Activated T-cell treated with anti-CD3 and anti-CD28 coated beads for 48 hours (primary cell): ENCODE measurements at regions not wholly inside any gene's neighbourhood (a gene's known extent, or its start where the extent isn't known, plus 50 kb on each side); places are given as distances from the start of the nearest gene placed in this dataset.

Source experiments
- DNase-seq: peaks from one replicate; pipeline ENCODE4 v3.0.0-alpha.2; 2020; ENCODE audit warnings: low read depth

DNA sequence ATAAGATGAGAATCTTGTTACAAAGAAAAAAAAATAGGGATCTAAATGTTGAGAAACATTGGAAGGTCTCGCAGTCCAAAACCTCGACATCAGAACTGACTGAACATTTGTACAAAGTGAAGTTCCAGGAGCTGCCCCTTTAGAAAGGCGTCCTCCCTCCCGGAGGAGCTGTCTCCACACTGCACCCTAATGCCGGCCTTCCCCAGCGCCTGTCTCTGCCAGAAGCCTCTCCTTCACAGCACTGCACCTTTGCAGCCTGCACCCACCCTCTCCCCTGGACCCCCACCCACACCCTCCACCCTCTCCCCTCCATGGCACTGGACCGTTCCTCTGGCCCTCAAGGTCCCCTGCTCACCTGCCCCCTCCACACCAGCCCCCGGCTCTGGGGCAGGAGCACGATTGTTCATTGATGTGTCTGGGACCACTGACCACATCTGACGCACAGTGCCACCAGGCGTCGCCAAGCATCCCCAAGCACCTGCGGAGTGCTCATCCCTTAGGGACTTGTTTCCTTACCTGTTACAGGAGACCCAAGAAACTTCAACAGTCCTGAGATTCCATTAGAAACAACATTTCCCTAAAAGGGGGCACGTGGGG is 90.3 kb upstream of the SNTG2 start:
- DNase-seq, result no peak

DNA sequence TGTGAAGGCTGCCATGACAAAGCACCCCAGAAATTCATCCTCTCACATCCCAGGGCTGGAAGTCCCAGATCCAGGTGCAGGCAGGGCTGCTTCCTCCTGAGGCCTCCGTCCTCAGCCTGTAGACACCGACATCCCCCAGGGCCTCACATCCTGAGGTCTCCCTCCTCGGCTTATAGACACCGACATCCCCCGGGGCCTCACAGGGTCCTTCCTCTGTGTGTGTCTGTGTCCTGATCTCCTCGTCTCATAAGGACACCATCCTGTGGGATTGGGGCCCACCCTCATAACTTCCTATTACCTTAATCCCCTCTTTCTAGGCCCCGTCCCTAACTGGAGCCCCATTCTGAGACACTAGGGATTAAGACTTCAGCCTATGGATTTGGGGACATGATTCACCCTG is 92.0 kb upstream of the SNTG2 start:
- DNase-seq, result no peak

DNA sequence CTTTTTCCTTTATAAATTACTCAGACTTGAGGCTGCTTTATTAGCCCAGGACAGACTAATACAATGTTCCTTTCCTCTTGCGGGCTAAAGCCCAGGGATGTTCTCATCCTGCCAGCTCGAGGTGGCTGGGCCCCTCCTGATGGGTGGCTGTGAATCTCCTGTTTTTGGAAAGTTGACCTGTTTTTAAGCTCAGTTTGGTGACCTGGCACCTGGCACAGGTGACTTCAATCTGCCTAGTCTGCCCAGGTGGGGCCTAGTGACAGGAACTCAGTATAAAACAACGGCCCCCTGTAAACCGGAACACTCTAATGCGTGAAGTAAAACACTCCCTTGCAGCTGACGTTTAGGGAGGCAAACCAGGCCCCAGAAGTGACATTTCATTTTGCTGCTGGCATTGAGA is 92.7 kb upstream of the SNTG2 start:
- DNase-seq, result no peak

- no peak for DNase-seq
These were observed 93.6 kb upstream of the SNTG2 start for GRCh38 chr2:857081-857480.

GRCh38 chr2:856456-856855 is 94.2 kb upstream of the SNTG2 start:
- DNase-seq, result no peak

DNA sequence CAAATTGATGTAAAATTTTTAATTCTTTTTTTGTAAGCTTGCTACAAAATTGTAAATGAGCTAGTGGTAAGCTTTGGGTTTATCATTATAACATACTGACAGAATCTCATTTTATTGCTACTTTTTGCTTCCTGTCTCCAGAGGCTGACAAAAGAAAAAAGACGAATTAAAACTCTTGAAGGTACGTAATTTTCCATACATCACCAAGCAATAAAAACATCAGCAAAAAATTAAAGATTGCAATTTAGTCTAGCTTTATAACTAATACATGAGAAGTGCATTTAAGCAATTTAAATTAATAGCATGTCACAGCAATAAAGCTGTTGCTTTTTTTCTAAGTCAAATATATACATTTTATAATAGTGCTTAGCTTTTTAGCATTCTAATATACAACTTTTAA is 94.6 kb upstream of the SNTG2 start:
- DNase-seq, result no peak

GRCh38 chr2:855177-855576 is 95.5 kb upstream of the SNTG2 start:
- no peak for DNase-seq

GRCh38 chr2:854460-854859 is 96.2 kb upstream of the SNTG2 start:
- DNase-seq, result peak; percentile 33

DNA sequence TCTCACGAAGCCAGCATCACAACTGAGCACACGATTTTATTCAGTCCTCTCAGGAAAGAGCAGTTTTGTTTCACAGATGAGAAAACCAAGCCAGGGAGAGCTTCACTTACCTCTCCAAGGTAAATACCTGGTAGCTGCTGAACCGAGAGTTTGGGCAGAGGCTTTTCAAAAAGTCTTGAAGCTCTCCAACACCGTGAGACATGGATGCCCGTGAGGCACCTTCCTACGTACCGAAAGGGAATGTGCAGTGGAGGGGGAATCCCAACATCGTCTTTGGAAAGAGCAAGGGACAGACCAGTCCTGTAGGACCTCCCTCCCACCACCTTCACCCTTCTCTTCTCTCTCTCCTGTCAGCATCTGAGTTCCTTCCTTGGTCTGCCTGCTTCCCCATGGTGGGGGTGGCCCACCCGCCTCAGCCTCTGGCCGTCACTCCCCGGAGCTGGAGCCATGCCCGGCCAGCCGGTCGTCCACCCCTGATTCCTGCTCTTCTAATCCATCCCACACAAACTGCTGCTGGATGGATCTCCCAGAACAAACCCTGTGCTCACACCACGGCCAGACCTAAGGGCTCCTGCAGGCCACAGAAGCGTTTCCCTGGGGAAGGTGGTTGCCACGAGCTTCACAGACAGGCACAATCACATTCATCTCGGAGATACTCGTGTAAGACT is 97.3 kb upstream of the SNTG2 start:
- DNase-seq, result no peak

GRCh38 chr2:852168-852567 is 98.5 kb upstream of the SNTG2 start:
- no peak for DNase-seq

DNA sequence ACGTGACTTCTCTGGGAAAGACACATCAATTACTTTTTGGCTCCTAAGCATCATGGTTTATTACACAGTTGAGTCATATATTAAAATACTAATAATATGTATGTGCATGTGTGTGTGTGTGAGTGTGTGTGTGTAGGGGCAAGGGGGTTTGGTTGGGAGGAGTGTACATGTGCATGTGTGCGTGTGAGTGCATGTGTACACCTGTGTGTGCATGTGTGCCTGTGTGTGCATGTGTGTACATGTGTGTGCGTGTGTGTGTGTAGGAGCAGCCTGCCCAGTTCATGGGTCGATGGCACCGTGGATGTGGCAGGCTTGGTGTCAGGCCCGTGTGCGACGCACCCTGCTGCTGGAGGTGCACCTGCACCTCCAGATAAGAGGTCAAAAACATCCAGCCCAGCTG is 99.0 kb upstream of the SNTG2 start:
- no peak for DNase-seq

DNA sequence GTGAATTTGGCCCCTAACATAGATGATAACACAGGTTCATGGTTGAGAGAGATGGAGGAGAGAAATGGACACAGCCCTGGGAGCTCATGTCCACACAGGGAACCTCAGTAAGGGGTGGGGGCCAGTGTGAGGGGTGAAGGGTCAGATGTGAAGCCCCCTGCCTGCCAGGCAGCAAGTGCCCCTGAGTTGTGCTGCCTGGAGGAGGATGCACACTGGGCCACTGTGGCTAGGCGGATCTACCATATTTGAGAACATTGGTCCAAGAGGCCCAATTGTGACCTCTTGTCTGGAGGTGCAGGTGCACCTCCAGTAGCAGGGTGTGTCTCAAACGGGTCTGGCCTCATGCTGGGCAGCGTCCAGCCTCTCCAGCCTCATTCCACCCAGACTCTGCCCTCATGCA is 99.6 kb upstream of the SNTG2 start:
- no peak for DNase-seq

- DNase-seq, result no peak
These were observed 100.2 kb upstream of the SNTG2 start for GRCh38 chr2:850429-850828.

GRCh38 chr2:848099-848498 is 102.5 kb upstream of the SNTG2 start:
- DNase-seq, result no peak

GRCh38 chr2:847669-848068 is 103.0 kb upstream of the SNTG2 start:
- DNase-seq, result no peak

DNA sequence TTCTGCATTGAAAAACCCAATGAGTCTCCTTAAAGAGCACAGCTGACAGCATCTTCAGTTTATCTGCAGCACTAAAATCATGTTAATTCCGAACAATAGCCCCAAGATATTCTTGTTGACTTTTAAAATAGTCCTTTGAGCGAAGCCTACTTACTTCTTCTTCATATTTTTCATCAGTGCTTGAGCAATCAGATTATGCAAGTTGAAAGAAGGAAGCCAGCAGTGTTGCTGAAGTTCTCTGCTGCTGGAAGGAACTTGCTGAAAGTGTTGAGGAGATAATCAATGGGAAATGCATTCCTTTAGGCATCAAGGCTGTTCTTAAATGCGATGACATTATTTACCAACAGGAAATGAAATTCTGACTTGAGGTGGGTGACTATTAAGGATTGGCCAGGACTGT is 105.9 kb upstream of the SNTG2 start:
- no peak for DNase-seq

- no peak for DNase-seq
These were observed 108.4 kb upstream of the SNTG2 start for GRCh38 chr2:842151-842803.

- DNase-seq, result no peak
These were observed 109.6 kb upstream of the SNTG2 start for GRCh38 chr2:841036-841435.

GRCh38 chr2:834233-834632 is 116.4 kb upstream of the SNTG2 start:
- no peak for DNase-seq

- no peak for DNase-seq
These were observed 117.5 kb upstream of the SNTG2 start for GRCh38 chr2:833180-833579.

DNA sequence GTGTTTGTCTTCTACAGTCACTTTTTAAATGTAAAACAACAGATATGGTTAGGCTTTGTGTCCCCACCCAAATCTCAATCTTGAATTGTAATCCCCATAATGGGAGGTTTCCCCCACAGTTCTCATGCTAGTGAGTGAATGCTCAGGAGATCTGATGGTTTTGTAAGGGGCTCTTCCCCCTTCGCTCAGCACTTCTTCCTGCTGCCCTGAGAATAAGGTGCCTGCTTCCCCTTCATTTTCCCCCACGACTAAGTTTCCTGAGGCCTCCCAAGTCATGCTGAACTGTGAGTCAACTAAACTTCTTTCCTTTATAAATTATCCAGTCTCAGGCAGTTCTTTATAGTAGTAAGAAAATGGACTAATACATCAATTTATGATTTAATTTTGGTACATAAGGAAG is 118.0 kb upstream of the SNTG2 start:
- DNase-seq, result no peak

DNA sequence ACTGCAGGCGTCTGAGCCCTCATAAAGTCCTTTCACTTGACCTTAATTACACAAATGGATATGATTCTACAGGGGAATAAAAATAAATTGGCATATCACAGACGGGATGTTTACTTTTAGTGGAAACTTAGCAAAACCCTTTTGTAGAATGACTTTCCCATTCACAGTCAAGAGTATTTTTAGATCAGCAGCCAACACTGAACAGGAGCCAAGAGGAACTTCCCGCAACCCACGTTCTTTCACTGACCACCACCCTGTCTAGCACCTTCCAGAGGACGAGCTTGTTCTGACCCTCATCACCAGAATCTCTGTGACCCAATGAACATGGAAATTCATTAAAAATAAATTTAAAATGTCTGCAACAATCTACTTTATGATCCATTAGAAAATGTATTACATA is 119.0 kb upstream of the SNTG2 start:
- no peak for DNase-seq

GRCh38 chr2:831225-831536 is 119.5 kb upstream of the SNTG2 start:
- no peak for DNase-seq
